OCI-LY7 (cell line): ENCODE measurements at regions not wholly inside any gene's neighbourhood (a gene's known extent, or its start where the extent isn't known, plus 50 kb on each side); places are given as distances from the start of the nearest gene placed in this dataset.

Experiments used
- EZH2phosphoT487 ChIP-seq: fragments of 200-600 bp; sonication (generic); IDR thresholded peaks from 2 replicates; pipeline ENCODE4 v1.6.1; 2018; ENCODE audit warnings: low read depth, borderline replicate concordance, mild to moderate bottlenecking, mixed run types, antibody characterized with exemption, low read length, moderate library complexity, mixed read lengths
- TF ChIP-seq, protein P1 (sequence below): fragments of 200-600 bp; sonication (generic); conservative IDR thresholded peaks from 2 replicates; pipeline ENCODE4 v1.5.1; 2014; ENCODE audit warnings: mild to moderate bottlenecking, antibody characterized with exemption, low read length, moderate library complexity, mixed read lengths

DNA sequence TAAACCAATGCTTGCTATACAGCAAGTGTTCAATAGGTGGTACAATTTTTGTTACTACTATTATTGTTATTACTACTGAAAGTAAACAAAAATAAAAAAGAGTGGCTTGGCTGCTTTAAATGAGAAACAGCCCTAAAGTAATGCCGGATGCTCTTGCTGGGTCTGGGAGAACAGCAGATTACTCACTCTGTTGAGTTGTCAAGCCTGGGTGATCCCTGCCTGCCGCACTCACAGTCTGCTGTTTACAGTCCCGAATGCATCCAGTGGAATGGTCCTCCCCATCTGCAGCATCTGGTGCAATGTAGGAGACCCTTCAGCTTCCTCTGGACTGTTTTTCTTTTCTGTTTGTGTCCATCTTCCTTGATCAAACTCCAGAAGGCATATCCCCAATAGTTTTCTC is 102.7 kb upstream of the IVNS1ABP start:
- TF ChIP-seq, protein P1, sequence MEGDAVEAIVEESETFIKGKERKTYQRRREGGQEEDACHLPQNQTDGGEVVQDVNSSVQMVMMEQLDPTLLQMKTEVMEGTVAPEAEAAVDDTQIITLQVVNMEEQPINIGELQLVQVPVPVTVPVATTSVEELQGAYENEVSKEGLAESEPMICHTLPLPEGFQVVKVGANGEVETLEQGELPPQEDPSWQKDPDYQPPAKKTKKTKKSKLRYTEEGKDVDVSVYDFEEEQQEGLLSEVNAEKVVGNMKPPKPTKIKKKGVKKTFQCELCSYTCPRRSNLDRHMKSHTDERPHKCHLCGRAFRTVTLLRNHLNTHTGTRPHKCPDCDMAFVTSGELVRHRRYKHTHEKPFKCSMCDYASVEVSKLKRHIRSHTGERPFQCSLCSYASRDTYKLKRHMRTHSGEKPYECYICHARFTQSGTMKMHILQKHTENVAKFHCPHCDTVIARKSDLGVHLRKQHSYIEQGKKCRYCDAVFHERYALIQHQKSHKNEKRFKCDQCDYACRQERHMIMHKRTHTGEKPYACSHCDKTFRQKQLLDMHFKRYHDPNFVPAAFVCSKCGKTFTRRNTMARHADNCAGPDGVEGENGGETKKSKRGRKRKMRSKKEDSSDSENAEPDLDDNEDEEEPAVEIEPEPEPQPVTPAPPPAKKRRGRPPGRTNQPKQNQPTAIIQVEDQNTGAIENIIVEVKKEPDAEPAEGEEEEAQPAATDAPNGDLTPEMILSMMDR, result no peak
- no peak for TF ChIP-seq EZH2phosphoT487
